ENCODE measurements at regions not wholly inside any gene's neighbourhood (a gene's known extent, or its start where the extent isn't known, plus 50 kb on each side); places are given as distances from the start of the nearest gene placed in this dataset.

GRCh38 chr15:60214201-60214600 lies 183.6 kb downstream of the ANXA2 start:
- no peak overlapping the region for H3K27ac ChIP-seq
- H3K4me1 ChIP-seq = no peaks in the 10 kb centered on the region
- DNase-seq = no peak
- no peak overlapping the region for H3K4me3 ChIP-seq
- H3K9me3 ChIP-seq = no peaks in the 10 kb centered on the region
- 82 to 95% (median 92%) methylated on average over 4 of the region's 4 CpGs for WGBS, 5 donors
- intact Hi-C loops (cut with DNase I; ENCODE audit: low total_unique reads) = no loop called here
- TF ChIP-seq CTCF (IDR thresholded peaks at IDR 0.05) (no peak), POLR2AphosphoS5 (IDR thresholded peaks at IDR 0.05) (no peak), EP300 (IDR thresholded peaks at IDR 0.05) (no peak), POLR2A (IDR thresholded peaks at IDR 0.05) (no peak)
- H3K27me3 ChIP-seq = peaks cover 0 to 11% (median 0%) of the 10 kb centered on the region in 3 donors
- no peaks in the 10 kb centered on the region for H3K36me3 ChIP-seq

- peaks cover 0 to 11% (median 0%) of the 10 kb centered on the region in 3 donors for H3K27me3 ChIP-seq
- no peaks in the 10 kb centered on the region for H3K36me3 ChIP-seq
- 54 to 75% (median 57%) methylated on average over 8 to 10 of the region's 10 CpGs for WGBS, 5 donors
- DNase-seq = no peak
- no peak overlapping the region for H3K4me3 ChIP-seq
- H3K27ac ChIP-seq = no peak overlapping the region
- no peaks in the 10 kb centered on the region for H3K4me1 ChIP-seq
- TF ChIP-seq EP300 (IDR thresholded peaks at IDR 0.05) (no peak), CTCF (IDR thresholded peaks at IDR 0.05) (no peak), POLR2A (IDR thresholded peaks at IDR 0.05) (no peak), POLR2AphosphoS5 (IDR thresholded peaks at IDR 0.05) (no peak)
- intact Hi-C loops (cut with DNase I; ENCODE audit: low total_unique reads) = no loop called here
- H3K9me3 ChIP-seq = no peaks in the 10 kb centered on the region
These were observed 182.4 kb downstream of the ANXA2 start for GRCh38 chr15:60215225-60215963.

GRCh38 chr15:60217161-60217560 lies 180.6 kb downstream of the ANXA2 start:
- WGBS, 5 donors = 38 to 62% (median 57%) methylated on average over 1 of the region's 1 CpG
- no peak for DNase-seq
- no peaks in the 10 kb centered on the region for H3K36me3 ChIP-seq
- intact Hi-C loops (cut with DNase I; ENCODE audit: low total_unique reads) = no loop called here
- H3K4me3 ChIP-seq = no peak overlapping the region
- H3K27ac ChIP-seq = no peak overlapping the region
- peaks cover 0 to 11% (median 0%) of the 10 kb centered on the region in 3 donors for H3K27me3 ChIP-seq
- TF ChIP-seq EP300 (IDR thresholded peaks at IDR 0.05) (no peak), POLR2AphosphoS5 (IDR thresholded peaks at IDR 0.05) (no peak), POLR2A (IDR thresholded peaks at IDR 0.05) (no peak), CTCF (IDR thresholded peaks at IDR 0.05) (no peak)
- H3K9me3 ChIP-seq = no peaks in the 10 kb centered on the region
- no peaks in the 10 kb centered on the region for H3K4me1 ChIP-seq

GRCh38 chr15:60218256-60218655 lies 179.5 kb downstream of the ANXA2 start:
- DNase-seq = no peak
- 74 to 85% (median 82%) methylated on average over 3 of the region's 3 CpGs for WGBS, 5 donors
- Histone ChIP-seq H3K27ac (no peak overlapping the region), H3K36me3 (no peaks in the 10 kb centered on the region), H3K4me3 (no peak overlapping the region), H3K27me3 (peaks cover 0 to 11% (median 0%) of the 10 kb centered on the region in 3 donors), H3K4me1 (no peaks in the 10 kb centered on the region), H3K9me3 (no peaks in the 10 kb centered on the region)
- intact Hi-C loops (cut with DNase I; ENCODE audit: low total_unique reads) = no loop called here
- TF ChIP-seq POLR2AphosphoS5 (IDR thresholded peaks at IDR 0.05) = no peak
- no peak for TF ChIP-seq CTCF (IDR thresholded peaks at IDR 0.05)
- TF ChIP-seq EP300 (IDR thresholded peaks at IDR 0.05) = no peak
- TF ChIP-seq POLR2A (IDR thresholded peaks at IDR 0.05) = no peak

Measured in stomach (tissue), 8 donors.